ENCODE measurements at regions not wholly inside any gene's neighbourhood (a gene's known extent, or its start where the extent isn't known, plus 50 kb on each side); places are given as distances from the start of the nearest gene placed in this dataset.

GRCh38 chr13:58300974-58301681, 669.6 kb downstream of the PCDH17 start:
- TF ChIP-seq, protein P1, sequence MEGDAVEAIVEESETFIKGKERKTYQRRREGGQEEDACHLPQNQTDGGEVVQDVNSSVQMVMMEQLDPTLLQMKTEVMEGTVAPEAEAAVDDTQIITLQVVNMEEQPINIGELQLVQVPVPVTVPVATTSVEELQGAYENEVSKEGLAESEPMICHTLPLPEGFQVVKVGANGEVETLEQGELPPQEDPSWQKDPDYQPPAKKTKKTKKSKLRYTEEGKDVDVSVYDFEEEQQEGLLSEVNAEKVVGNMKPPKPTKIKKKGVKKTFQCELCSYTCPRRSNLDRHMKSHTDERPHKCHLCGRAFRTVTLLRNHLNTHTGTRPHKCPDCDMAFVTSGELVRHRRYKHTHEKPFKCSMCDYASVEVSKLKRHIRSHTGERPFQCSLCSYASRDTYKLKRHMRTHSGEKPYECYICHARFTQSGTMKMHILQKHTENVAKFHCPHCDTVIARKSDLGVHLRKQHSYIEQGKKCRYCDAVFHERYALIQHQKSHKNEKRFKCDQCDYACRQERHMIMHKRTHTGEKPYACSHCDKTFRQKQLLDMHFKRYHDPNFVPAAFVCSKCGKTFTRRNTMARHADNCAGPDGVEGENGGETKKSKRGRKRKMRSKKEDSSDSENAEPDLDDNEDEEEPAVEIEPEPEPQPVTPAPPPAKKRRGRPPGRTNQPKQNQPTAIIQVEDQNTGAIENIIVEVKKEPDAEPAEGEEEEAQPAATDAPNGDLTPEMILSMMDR (IDR thresholded peaks at IDR 0.05), result no peak
- no peak for TF ChIP-seq POLR2A (IDR thresholded peaks at IDR 0.05)

Measured in heart left ventricle (tissue), 13 donors.